ENCODE measurements at regions not wholly inside any gene's neighbourhood (a gene's known extent, or its start where the extent isn't known, plus 50 kb on each side); places are given as distances from the start of the nearest gene placed in this dataset.

GRCh38 chr4:24285759-24286158, 298.6 kb downstream of the DHX15 start:
- Histone ChIP-seq H4K20me1 (ENCODE audit: low read depth) (no peaks in the 10 kb centered on the region), H3K36me3 (no peaks in the 10 kb centered on the region), H3K4me2 (no peak overlapping the region), H3K9me3 (ENCODE audit: low read depth) (no peaks in the 10 kb centered on the region), H3K79me2 (ENCODE audit: low read depth) (no peaks in the 10 kb centered on the region), H3F3A (ENCODE audit: low read depth) (no peaks in the 10 kb centered on the region), H3K4me1 (no peaks in the 10 kb centered on the region), H3K9ac (no peak overlapping the region), H3K27me3 (no peaks in the 10 kb centered on the region), H3K4me3 (no peak overlapping the region), H2AFZ (replicated peaks) (no peak overlapping the region), H3K27ac (no peak overlapping the region)
- H3K9me3 Mint-ChIP-seq = peaks cover 3% of the 10 kb centered on the region
- H3K4me1 Mint-ChIP-seq = peaks cover 3% of the 10 kb centered on the region
- no peaks in the 10 kb centered on the region for H3K36me3 Mint-ChIP-seq
- no peak overlapping the region for H3K27ac Mint-ChIP-seq
- H3K4me3 Mint-ChIP-seq = no peak overlapping the region
- DNase-seq (ENCODE audit: low spot score) = no peak
- peaks cover 2% of the 10 kb centered on the region for H3K27me3 Mint-ChIP-seq (ENCODE audit: insufficient read depth, low read depth)
- TF ChIP-seq EZH2 (IDR thresholded peaks at IDR 0.05) = no peak
- no peak for TF ChIP-seq EZH2phosphoT487 (IDR thresholded peaks at IDR 0.05)
- TF ChIP-seq CTCF (IDR thresholded peaks at IDR 0.05) = no peak

GRCh38 chr4:24282446-24282845, 301.9 kb downstream of the DHX15 start:
- Mint-ChIP-seq H3K9me3 (peaks cover 3% of the 10 kb centered on the region), H3K4me3 (no peak overlapping the region), H3K36me3 (no peaks in the 10 kb centered on the region), H3K27ac (no peak overlapping the region), H3K4me1 (peaks cover 14% of the 10 kb centered on the region), H3K27me3 (ENCODE audit: insufficient read depth, low read depth) (no peaks in the 10 kb centered on the region)
- Histone ChIP-seq H4K20me1 (ENCODE audit: low read depth) (no peaks in the 10 kb centered on the region), H3K79me2 (ENCODE audit: low read depth) (no peaks in the 10 kb centered on the region), H3F3A (ENCODE audit: low read depth) (no peaks in the 10 kb centered on the region), H3K27me3 (no peaks in the 10 kb centered on the region), H3K36me3 (no peaks in the 10 kb centered on the region), H3K9me3 (ENCODE audit: low read depth) (no peaks in the 10 kb centered on the region), H3K4me1 (peaks cover 10% of the 10 kb centered on the region), H3K27ac (no peak overlapping the region), H2AFZ (replicated peaks) (no peak overlapping the region), H3K4me3 (no peak overlapping the region), H3K4me2 (no peak overlapping the region), H3K9ac (no peak overlapping the region)
- no peak for DNase-seq (ENCODE audit: low spot score)
- no peak for TF ChIP-seq EZH2 (IDR thresholded peaks at IDR 0.05)

- Histone ChIP-seq H2AFZ (replicated peaks) (no peak overlapping the region), H3K4me1 (peaks cover 10% of the 10 kb centered on the region), H3K27ac (no peak overlapping the region), H3K9ac (no peak overlapping the region), H3K36me3 (no peaks in the 10 kb centered on the region), H4K20me1 (ENCODE audit: low read depth) (no peaks in the 10 kb centered on the region), H3K4me2 (peak overlapping the region; percentile 13), H3F3A (ENCODE audit: low read depth) (no peaks in the 10 kb centered on the region), H3K27me3 (no peaks in the 10 kb centered on the region), H3K9me3 (ENCODE audit: low read depth) (no peaks in the 10 kb centered on the region), H3K79me2 (ENCODE audit: low read depth) (no peaks in the 10 kb centered on the region), H3K4me3 (no peak overlapping the region)
- Mint-ChIP-seq H3K4me3 (no peak overlapping the region), H3K36me3 (no peaks in the 10 kb centered on the region), H3K9me3 (no peaks in the 10 kb centered on the region), H3K27me3 (ENCODE audit: insufficient read depth, low read depth) (no peaks in the 10 kb centered on the region), H3K4me1 (peaks cover 13% of the 10 kb centered on the region), H3K27ac (no peak overlapping the region)
- peak; percentile 5 for DNase-seq (ENCODE audit: low spot score)
- TF ChIP-seq EZH2 (IDR thresholded peaks at IDR 0.05) (no peak), EZH2phosphoT487 (IDR thresholded peaks at IDR 0.05) (no peak), CTCF (IDR thresholded peaks at IDR 0.05) (no peak)
Observed at GRCh38 chr4:24279911-24280375, 304.4 kb downstream of the DHX15 start.

- no peaks in the 10 kb centered on the region for H3K9me3 Mint-ChIP-seq
- H3F3A ChIP-seq (ENCODE audit: low read depth) = no peaks in the 10 kb centered on the region
Observed at GRCh38 chr4:24279469-24279868, 304.9 kb downstream of the DHX15 start.

More at GRCh38 chr4:24279469-24279868, 304.9 kb downstream of the DHX15 start:
- H3K27ac Mint-ChIP-seq = no peak overlapping the region
- H3K27me3 Mint-ChIP-seq (ENCODE audit: insufficient read depth, low read depth) = no peaks in the 10 kb centered on the region
- H3K27ac ChIP-seq = no peak overlapping the region
- H4K20me1 ChIP-seq (ENCODE audit: low read depth) = no peaks in the 10 kb centered on the region
- H3K9me3 ChIP-seq (ENCODE audit: low read depth) = no peaks in the 10 kb centered on the region
- H3K4me3 ChIP-seq = no peak overlapping the region
- no peak overlapping the region for H3K4me2 ChIP-seq
- no peak overlapping the region for H3K9ac ChIP-seq
- H3K36me3 ChIP-seq = no peaks in the 10 kb centered on the region
- H3K27me3 ChIP-seq = no peaks in the 10 kb centered on the region
- TF ChIP-seq EZH2phosphoT487 (IDR thresholded peaks at IDR 0.05) (no peak), EZH2 (IDR thresholded peaks at IDR 0.05) (no peak), CTCF (IDR thresholded peaks at IDR 0.05) (no peak)
- H3K79me2 ChIP-seq (ENCODE audit: low read depth) = no peaks in the 10 kb centered on the region
- H3K4me1 Mint-ChIP-seq = peaks cover 13% of the 10 kb centered on the region
- no peak overlapping the region for H2AFZ ChIP-seq (replicated peaks)
- H3K4me3 Mint-ChIP-seq = no peak overlapping the region
- no peak for DNase-seq (ENCODE audit: low spot score)
- no peaks in the 10 kb centered on the region for H3K36me3 Mint-ChIP-seq
- H3K4me1 ChIP-seq = peaks cover 10% of the 10 kb centered on the region

All from neural progenitor cell (in vitro differentiated cells).